OCI-LY1 (cell line): ENCODE measurements at regions not wholly inside any gene's neighbourhood (a gene's known extent, or its start where the extent isn't known, plus 50 kb on each side); places are given as distances from the start of the nearest gene placed in this dataset.

Source experiments
- H2AFZ ChIP-seq: fragments of 200-600 bp; sonication (generic), shearing (Covaris generic); 2 replicates; pipeline ENCODE4 v1.6.0; 2014; ENCODE audit warnings: antibody characterized with exemption, mild to moderate bottlenecking, low read length
- H3F3A ChIP-seq: fragments of 200-600 bp; sonication (generic), shearing (Covaris generic); 2 replicates; pipeline ENCODE4 v1.6.0; 2014; ENCODE audit warnings: mild to moderate bottlenecking, antibody characterized with exemption, low read length, moderate library complexity; ENCODE audit not compliant: insufficient read depth
- H3K27ac ChIP-seq: fragments of 200-600 bp; sonication (generic); 2 replicates; pipeline ENCODE4 v1.5.1; 2014; ENCODE audit warnings: low read length, mixed run types, mild to moderate bottlenecking, low read depth; ENCODE audit not compliant: poor library complexity, severe bottlenecking
- H3K27me3 ChIP-seq: fragments of 200-600 bp; sonication (generic); 2 replicates; pipeline ENCODE4 v1.6.0; 2014; ENCODE audit warnings: antibody characterized with exemption, mild to moderate bottlenecking, low read length, moderate library complexity; ENCODE audit not compliant: insufficient read depth
- H3K36me3 ChIP-seq: fragments of 200-600 bp; sonication (generic); 2 replicates; pipeline ENCODE4 v1.6.1; 2014; ENCODE audit warnings: mild to moderate bottlenecking, antibody characterized with exemption, low read length, moderate library complexity, mixed read lengths; ENCODE audit not compliant: insufficient read depth
- H3K4me1 ChIP-seq: fragments of 200-600 bp; sonication (generic); 2 replicates; pipeline ENCODE4 v1.5.1; 2014; ENCODE audit warnings: mild to moderate bottlenecking, low read length, moderate library complexity; ENCODE audit not compliant: insufficient read depth, severe bottlenecking
- H3K4me2 ChIP-seq: fragments of 200-600 bp; sonication (generic), shearing (Covaris generic); 2 replicates; pipeline ENCODE4 v1.6.1; 2014; ENCODE audit warnings: low read length
- H3K4me3 ChIP-seq: fragments of 200-600 bp; sonication (generic); 2 replicates; pipeline ENCODE4 v1.5.1; 2014; ENCODE audit warnings: low read length, low read depth, mild to moderate bottlenecking, mixed read lengths; ENCODE audit not compliant: poor library complexity, severe bottlenecking
- H3K79me2 ChIP-seq: fragments of 200-600 bp; shearing (Covaris generic); 2 replicates; pipeline ENCODE4 v1.6.1; 2016; ENCODE audit warnings: mixed run types, low read length, mixed read lengths; ENCODE audit not compliant: insufficient read depth
- H3K9ac ChIP-seq: fragments of 200-600 bp; sonication (generic), shearing (Covaris generic); 2 replicates; pipeline ENCODE4 v1.6.1; 2014; ENCODE audit warnings: mild to moderate bottlenecking, low read length, mixed read lengths
- H3K9me2 ChIP-seq: fragments of 200-600 bp; sonication (generic), shearing (Covaris generic); 2 replicates; pipeline ENCODE4 v1.6.1; 2014; ENCODE audit warnings: low read depth, mild to moderate bottlenecking, low read length, mixed read lengths
- H3K9me3 ChIP-seq: fragments of 200-600 bp; shearing (Covaris generic); 2 replicates; pipeline ENCODE4 v1.6.1; 2014; ENCODE audit warnings: low read length, mixed read lengths
- H4K20me1 ChIP-seq: fragments of 200-600 bp; sonication (generic), shearing (Covaris generic); 2 replicates; pipeline ENCODE4 v1.6.0; 2016; ENCODE audit warnings: mild to moderate bottlenecking, low read length; ENCODE audit not compliant: insufficient read depth
- CTCF ChIP-seq: fragments of 200-600 bp; sonication (generic), shearing (Covaris generic); IDR thresholded peaks from 2 replicates; pipeline ENCODE4 v1.5.1; 2017; ENCODE audit warnings: mild to moderate bottlenecking, antibody characterized with exemption, low read length, moderate library complexity, mixed read lengths
- EZH2 ChIP-seq: fragments of 200-600 bp; sonication (generic), shearing (Covaris generic); IDR thresholded peaks from 2 replicates; pipeline ENCODE4 v1.8.0; 2017; ENCODE audit warnings: borderline replicate concordance, mixed run types, mild to moderate bottlenecking, antibody characterized with exemption, low read length, moderate library complexity, mixed read lengths

- Histone ChIP-seq H3K4me2 (peak overlapping the region; percentile 15; the same call in 1 of the 2 replicates), H3K9ac (peak overlapping the region; percentile 2; the same call in 1 of the 2 replicates), H3K27me3 (no peaks in the 10 kb centered on the region), H4K20me1 (no peaks in the 10 kb centered on the region), H3K9me2 (no peaks in the 10 kb centered on the region), H3K9me3 (no peaks in the 10 kb centered on the region), H3K4me1 (peaks cover 58% of the 10 kb centered on the region), H3F3A (no peaks in the 10 kb centered on the region), H3K79me2 (no peaks in the 10 kb centered on the region), H2AFZ (no peak overlapping the region), H3K36me3 (no peaks in the 10 kb centered on the region), H3K4me3 (no peak overlapping the region), H3K27ac (peak overlapping the region; percentile 52)
- TF ChIP-seq EZH2 (no peak), CTCF (no peak)
Observed at GRCh38 chr6:14664621-14665315, 547.2 kb downstream of the CD83 start.

- Histone ChIP-seq H3K4me3 (no peak overlapping the region), H3F3A (no peaks in the 10 kb centered on the region), H3K4me1 (peaks cover 45% of the 10 kb centered on the region), H3K27me3 (no peaks in the 10 kb centered on the region), H3K9ac (no peak overlapping the region), H4K20me1 (no peaks in the 10 kb centered on the region), H3K27ac (no peak overlapping the region), H3K9me2 (no peaks in the 10 kb centered on the region), H3K79me2 (no peaks in the 10 kb centered on the region), H3K9me3 (no peaks in the 10 kb centered on the region), H3K36me3 (no peaks in the 10 kb centered on the region), H2AFZ (no peak overlapping the region), H3K4me2 (no peak overlapping the region)
- TF ChIP-seq EZH2 (no peak), CTCF (no peak)
Observed at GRCh38 chr6:14665827-14666724, 548.5 kb downstream of the CD83 start.

- Histone ChIP-seq H3F3A (no peaks in the 10 kb centered on the region), H3K4me3 (no peak overlapping the region), H3K36me3 (no peaks in the 10 kb centered on the region), H3K27ac (no peak overlapping the region), H2AFZ (no peak overlapping the region), H3K4me1 (peaks cover 7% of the 10 kb centered on the region), H3K9me3 (no peaks in the 10 kb centered on the region), H3K4me2 (no peak overlapping the region), H4K20me1 (no peaks in the 10 kb centered on the region), H3K27me3 (no peaks in the 10 kb centered on the region), H3K79me2 (no peaks in the 10 kb centered on the region), H3K9ac (no peak overlapping the region), H3K9me2 (no peaks in the 10 kb centered on the region)
- TF ChIP-seq EZH2 (no peak), CTCF (no peak)
Observed at GRCh38 chr6:14670806-14671205, 553.2 kb downstream of the CD83 start.
